HG03432 (cell line): ENCODE measurements at regions not wholly inside any gene's neighbourhood (a gene's known extent, or its start where the extent isn't known, plus 50 kb on each side); places are given as distances from the start of the nearest gene placed in this dataset.

Experiments used
- ATAC-seq: cut with Tn5 transposase; IDR thresholded peaks from one replicate; pipeline ENCODE4 v1.9.1; 2021; ENCODE audit warnings: mild to moderate bottlenecking, moderate library complexity; ENCODE audit not compliant: unreplicated experiment

DNA sequence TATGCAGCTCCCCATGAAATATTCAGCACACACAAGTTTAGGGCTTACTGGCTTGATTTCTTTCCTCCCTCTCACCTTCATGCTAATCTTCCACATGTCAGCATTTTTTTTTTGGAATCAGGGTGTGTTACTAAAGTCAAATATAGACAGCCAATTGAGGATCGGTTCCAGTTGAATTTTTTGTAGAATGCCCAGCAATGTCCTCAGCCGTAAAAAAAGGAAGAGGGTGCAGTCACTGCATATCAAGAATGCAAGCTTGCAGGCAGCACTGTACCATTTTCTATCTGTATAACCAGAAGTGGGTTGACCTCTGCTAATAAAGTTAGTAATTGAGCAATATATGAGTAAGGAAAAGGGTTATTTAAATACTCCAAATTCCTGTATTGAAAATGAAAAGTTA lies 51.4 kb upstream of the CHMP2B start:
- no peak for ATAC-seq

DNA sequence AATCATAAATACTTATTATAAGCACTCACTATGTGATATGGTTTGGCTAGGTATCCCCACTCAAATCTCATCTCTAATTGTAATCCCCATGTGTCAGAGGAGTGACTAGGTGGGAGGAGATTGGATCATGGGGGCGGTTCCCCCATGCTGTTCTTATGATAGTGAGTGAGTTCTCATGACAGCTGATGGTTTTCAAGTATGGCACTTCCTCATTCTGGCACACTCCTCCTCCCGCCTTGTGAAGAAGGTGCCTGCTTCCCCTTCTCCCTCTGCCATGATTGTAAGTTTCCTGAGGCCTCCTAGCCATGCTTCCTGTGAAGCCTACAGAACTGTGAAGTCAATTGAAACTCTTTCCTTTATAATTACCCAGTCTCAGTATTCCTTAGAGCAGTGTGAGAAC lies 53.3 kb upstream of the CHMP2B start:
- ATAC-seq, result peak; percentile 49

DNA sequence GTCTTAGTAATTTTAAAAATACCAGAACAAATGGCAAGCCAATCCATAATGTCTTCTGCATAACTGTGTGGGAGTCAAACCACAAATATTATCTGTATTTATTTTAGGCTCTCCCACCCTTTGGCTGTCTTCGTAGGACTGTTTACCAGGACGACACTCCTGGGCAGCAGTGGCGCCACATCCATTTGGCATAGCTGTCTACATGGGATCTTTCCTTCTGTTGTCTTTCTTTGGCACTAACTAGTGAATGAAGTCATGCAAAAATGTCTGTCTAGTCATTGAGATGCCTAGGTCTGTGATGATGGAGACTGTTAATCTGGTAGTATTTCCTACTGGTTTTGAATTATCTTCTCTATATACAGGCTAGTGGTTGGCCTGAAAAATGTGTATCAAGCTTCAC lies 54.0 kb upstream of the CHMP2B start:
- ATAC-seq, result no peak

DNA sequence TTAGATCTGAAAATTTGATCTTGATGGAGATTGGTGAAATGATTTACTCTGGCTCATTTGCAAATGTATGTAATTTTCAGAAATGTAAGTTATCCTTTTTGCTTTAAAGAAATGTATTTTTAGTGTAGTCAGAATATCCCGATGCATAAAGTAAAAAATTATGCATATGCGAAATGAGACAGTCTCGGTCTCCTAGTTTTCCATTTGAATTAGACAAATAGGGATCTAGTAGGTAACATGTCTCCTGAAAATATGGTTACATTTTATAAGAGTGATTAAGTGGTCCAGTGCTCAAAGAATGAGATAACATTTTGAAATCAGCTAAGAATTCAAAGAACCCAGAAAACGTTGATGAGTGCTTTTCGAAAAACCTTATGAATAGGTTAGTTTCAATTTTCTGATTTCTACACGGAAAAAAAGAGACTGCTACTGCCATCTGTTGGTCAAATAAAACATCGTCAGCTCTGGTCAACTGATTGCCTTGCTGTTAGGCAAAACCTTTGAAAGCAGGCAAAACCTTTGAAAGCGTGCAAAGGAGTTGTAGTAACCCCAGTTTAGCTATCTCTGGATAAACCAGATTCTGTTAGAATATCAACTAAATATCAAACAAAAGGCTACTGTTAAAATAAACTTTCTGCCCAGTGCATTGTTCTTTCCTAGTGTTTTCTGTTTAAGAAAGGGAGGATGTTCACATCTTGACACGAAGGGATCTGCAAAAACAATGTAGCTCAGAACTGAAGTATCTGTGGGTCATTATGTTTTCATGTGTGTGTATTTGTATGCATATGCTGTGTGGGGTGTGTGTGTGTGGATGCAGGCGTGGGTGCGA lies 59.3 kb upstream of the CHMP2B start:
- ATAC-seq, result peak; percentile 92

DNA sequence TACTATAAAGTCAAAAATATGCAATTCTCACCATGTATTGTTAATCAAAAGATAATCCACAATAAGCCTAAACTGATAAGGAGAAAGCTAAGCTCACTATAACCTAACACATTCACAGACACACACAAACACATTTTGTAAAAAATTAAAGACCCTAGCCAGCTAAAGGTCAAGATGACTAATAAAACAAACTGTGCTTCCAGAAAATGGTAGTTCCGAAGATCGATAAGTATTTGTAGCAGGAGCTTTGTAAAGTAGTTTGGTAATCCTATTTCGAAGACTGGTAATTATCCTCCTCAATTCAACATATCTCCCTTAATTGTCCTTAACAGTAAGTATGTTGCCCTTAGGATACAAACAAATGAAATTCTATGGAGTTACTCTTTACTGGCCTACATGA lies 62.9 kb upstream of the CHMP2B start:
- ATAC-seq, result no peak

DNA sequence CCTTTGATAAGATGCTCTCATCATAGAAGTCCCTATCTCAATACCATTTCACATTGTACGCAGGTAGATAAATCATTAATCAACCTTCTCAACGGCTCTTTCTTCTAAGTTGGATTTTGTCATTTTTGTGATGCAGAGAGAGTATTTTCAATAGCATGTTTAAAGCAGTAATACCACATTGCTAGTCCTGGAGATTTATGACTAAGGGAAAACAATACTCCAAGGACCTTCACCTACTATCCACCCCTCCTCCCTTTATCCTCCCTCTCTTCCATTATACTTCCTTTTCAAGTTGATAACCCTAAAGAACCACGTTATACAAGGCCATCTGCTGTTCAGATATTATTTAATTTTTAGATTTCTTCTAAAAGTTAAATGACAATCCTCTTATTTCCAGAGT lies 65.3 kb upstream of the CHMP2B start:
- no peak for ATAC-seq

DNA sequence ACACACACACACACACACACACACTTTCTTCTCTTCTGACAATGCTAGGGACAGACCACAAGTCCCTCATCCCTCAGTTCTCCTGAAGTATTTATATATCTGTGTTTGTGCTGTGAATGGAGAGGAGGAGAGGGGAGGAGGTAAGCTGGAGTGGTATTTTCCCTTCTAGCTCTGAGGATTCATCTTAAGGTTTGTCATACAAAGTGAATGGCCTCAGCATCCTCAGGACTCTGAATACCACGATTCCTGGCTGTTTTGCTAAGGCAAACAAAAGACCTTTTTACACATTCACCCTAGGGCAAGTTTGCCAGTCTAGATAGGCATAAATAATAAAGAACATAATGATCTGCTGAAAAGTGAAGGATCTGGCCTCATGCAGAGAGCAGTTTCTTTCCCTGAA lies 65.7 kb upstream of the CHMP2B start:
- ATAC-seq, result no peak

DNA sequence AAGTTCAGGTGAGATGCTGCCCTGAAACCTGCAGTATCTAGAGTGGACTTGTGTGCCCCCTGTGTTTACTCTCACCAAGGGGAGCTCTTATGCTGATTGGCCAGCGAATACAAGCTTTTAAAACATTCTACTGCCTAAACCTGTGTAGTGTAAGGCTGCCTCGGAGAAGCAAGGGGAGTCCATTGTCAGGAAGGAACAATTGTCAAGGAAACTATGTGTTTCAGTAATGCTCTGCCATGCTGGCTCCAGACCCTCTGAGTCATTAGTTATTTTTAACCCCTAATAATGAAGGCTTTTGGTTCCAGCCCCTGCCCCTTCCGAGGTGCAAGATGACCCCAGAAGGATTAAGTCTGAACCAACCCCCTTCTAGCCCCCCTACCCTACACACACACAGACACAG lies 66.1 kb upstream of the CHMP2B start:
- no peak for ATAC-seq

DNA sequence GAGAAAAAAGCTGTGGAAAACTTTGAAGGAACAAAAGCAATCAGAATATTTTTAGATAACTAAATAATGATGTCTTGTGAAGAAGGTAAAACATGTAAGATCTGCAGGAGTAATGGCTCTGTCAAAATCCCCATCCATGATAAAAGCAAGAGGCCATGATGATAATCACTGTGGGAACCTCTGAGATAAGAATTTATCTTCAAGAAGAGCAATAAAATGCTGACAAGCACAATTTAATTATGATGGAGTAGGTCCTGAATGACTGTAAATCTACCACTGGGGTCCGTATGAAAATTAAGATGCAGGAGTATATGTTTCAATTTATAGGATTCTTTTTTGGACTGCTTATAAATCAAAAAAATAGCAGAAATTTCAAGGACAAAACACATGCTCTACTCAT lies 68.3 kb upstream of the CHMP2B start:
- no peak for ATAC-seq

DNA sequence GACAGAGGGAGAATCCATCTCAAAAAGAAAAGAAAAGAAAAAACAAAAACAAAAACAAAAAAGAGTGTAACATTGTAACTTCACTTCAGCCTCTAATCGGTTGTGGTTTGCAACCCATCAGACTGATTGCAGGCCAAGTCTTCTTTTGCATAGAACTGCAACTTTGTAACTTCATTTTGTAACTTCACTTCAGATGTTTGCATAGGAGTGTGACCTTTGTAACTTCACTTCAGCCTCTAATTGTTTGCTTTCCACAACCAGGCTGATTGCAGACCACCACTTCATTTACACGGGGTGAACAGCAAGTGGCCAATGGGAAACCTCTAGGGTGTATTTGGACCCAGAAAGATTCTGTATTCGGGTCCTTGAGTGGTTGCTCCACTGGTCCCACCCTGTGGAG lies 79.1 kb upstream of the CHMP2B start:
- ATAC-seq, result no peak

DNA sequence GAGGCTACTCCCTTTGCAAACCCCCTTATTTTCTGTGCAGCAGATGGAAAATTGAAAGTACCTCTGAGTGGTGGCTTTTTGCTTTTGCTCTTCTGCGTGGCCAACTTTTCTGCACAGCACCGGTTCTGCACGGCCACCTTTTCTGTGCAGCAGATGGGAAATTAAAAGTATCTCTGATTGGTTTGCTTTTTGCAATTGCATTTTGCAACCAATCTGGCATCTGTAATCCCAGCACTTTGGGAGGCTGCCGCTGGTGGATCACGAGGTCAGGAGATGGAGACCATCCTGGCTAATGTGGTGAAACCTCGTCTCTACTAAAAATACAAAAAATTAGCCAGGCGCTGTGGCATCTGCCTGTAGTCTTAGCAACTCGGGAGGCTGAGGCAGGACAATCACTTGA lies 79.5 kb upstream of the CHMP2B start:
- ATAC-seq, result no peak

DNA sequence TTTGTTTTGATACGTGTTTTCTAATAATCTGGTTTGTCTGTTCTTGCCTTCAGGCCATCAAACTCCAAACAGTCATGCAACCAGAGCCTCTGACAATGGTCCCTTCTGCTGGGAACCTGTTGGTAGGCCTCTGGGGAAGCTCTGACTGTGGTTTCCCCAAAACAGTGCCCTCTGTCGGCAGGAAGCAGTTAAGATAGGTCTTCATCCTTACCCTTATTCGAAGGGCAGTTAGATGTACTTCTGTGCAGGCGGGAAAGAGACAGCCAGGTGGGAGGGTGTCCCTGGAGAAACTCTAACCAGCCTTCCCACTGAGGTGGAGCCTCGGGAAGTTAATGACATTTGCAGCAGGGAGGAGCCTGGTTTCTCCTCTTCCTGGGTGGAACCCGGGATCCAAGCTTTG lies 81.6 kb upstream of the CHMP2B start:
- ATAC-seq, result peak; percentile 96

DNA sequence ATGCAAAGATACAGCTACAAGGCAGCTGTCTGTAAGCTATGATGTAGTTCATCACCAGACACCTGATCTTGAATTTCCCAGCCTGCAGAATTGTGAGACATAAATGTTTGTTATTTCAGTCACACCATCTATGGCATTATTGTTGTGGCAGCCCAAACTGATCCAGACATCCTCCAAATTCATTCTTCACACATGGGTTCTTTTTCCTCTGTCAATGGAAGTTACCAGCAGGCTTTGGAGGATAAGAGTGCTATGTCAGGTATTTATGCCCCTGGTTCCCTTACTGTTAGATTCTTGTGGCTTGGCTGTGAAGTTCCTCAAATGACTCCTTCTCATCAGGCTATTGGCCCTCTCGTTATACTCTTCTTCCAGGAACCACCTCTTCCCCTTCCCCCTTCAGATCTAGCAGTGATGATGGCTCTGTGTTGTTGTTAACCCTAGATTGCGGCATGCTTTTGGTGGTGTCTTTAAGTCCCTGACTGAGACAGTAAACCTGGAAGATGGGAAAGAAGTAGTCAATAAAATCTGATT lies 91.0 kb upstream of the CHMP2B start:
- ATAC-seq, result no peak

DNA sequence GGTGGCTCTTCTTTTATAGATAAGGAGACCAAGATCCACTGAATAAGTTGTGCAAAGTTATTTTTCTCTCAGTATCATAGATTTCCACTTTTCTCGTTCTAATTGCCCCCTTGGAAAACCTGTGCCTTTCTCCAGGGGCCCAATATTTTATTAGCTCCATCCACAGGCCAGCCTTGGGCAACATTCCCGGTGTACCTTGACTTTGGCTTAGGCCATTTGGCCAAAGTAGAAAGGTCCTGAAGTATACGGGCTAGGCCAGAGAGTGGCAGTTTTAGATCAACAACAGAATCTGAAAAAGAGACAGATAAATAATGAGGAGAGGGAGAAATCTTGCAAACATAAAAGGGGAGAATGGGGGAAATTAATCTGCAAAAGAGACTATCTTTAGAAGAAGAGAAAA lies 91.7 kb upstream of the CHMP2B start:
- no peak for ATAC-seq

DNA sequence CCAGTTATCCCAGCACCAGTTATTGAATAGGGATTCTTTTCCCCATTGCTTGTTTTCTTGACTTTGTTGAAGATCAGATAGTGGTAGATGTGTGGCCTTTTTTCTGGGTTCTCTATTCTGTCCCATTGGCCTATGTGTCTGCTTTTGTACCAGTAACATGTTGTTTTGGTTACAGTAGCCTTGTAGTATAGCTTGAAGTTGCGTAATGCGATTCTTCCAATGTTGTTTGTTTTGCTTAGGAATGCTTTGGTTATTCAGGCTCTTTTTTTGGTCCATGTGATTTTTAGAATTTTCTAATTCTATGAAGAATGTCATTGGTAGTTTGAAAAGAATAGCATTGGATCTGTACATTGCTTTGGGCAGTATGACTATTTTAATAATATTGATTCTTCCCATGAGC lies 94.3 kb upstream of the CHMP2B start:
- no peak for ATAC-seq

DNA sequence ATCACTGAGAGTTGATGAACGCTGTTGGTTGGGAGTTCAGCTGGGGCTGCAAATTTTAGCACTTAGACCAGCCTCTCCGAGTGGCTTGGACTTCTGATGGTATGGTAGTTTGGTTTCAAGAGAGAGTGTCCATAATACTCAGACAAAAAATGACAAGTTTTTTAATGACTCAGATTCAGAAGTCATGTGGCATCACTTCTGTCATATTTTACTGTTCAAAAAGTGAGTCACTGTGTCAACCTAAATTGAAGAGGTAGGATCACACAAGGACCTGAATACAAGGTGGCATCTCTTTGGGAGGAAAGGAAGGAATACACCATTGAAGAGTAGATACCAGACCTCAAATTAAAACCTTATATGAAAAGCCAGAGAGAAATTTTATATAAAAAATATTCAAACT lies 99.1 kb upstream of the CHMP2B start:
- no peak for ATAC-seq

DNA sequence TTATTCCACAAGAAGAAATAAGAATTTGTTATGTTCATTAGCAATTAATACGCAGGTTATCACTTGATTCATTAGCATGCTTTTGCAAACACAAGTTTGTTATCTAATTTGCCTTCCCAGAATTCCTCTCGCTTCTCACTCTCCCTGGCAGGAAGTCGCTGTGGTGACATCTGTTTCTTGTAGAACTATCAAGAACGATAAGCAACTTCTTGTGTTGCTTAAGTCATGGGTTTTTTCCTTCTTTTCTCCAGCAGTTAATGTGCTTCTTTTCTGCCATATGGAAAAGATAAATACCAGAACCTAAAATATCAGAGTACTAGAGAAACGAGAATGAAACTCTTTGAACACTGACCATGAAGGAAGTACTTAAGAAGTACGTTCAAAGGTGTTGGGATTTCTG lies 99.8 kb upstream of the CHMP2B start:
- no peak for ATAC-seq

DNA sequence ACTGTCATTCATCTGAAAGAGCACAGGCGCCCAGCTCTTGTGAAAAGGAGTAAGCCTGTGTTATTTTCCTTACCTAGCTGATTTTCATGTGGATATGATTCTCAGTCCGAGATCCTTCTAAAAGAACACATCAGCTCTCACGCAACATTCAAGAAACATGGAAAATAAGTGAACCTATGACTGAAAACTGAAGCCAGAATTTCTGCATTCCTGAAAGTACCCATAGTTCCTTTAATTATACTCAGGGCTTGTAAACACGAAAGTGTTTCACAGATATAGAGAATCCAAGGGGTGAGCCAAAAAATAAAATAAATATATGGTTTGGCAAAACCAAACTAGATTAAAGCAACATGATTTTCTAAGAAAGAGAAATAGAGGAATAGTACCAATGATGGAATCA lies 100.8 kb upstream of the CHMP2B start:
- ATAC-seq, result no peak

DNA sequence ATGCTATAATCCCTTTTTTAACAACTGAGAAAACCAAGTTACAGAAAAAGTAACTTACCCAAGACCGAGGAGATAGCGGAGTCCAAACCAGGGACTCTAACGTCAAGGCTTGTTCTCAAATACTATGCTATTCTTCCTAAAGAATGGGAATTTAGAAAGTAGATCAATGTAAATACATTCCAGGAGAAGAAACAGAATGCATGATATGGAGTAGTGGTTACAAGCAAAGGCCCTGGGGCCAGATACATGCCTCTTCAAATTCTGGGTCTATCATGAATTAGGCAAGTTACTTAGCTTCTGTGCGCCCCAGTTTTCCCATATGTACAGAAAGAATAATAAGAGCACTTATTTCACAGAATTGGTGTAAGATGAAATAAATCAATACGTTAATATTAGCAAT lies 102.0 kb upstream of the CHMP2B start:
- no peak for ATAC-seq

DNA sequence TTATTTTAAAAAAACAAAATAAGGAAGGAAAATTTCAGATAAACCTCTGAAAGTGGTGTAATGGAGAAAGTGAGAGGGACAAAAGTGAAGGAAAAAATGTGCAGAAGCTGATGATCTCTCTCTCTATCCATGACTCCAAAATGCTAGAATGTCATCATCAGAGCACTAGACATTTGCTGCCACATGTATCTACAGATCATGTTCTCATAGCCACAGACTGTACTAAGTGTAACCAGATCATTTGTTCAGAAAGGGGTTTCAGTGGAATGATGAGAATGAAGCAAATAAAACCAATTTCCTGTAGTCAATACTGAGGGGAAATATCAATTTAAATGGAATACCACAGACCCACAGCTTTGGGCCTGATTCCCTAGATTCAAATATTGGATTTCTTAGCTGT lies 104.3 kb upstream of the CHMP2B start:
- ATAC-seq, result no peak

DNA sequence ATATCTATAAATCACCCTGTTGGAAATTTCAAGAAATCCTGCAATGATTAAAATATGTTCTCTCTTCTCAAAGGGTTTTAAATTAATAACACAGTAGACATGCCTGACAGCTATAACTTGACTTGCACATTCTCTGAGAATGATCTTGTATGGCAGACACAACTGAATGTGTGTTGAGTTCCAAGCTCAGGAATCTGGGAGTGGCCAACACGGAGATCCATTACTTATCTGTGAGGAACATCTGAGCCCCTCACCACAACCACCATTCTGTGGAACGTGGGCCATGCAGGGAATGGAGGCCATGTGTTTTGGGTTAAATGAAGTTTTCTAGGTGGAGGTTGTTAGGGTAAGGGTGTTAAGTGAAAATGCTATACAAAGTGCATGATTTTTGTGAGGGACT lies 105.3 kb upstream of the CHMP2B start:
- ATAC-seq, result no peak

DNA sequence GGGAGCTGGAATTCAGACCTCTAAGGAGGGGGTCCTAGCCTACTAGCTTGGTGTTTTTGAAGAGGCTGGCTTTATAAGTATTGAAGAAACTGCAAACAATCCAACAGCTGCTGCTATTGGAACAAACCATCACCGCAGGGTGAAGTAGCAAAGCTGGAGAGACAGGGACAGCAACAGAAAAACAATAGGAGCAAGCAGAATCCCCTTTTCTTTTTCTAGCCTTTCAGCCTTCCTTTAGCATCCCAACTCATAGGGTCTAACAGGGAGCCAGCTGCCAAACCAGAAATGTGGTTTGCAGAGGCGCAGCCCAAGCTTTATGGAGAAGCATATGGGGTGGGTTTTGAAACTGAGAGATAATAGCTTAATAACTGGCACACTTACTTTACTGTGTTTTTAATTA lies 106.2 kb upstream of the CHMP2B start:
- ATAC-seq, result no peak

DNA sequence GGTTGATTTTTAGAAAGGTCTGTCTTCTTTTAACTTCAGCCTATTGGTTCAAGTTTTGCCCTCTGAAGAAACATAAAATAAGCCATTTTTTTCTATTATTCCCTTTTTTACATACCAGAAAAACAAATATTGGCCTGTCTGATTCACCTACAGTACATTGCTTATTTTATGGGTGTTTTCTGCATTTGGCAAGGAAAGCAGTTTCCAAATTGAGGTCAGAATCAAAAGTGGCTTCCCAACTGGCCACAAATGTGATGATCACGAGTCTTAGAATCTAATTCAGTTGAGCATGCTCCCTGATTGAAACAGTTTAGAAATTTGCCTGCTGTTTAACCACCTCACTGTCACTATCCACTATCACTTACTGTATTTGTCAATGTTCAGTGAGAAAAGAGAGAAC lies 106.9 kb upstream of the CHMP2B start:
- ATAC-seq, result no peak
